ACC112 (cell line): ENCODE measurements at regions not wholly inside any gene's neighbourhood (a gene's known extent, or its start where the extent isn't known, plus 50 kb on each side); places are given as distances from the start of the nearest gene placed in this dataset.

Source experiments
- H2AFZ ChIP-seq: fragments of 200-600 bp; sonication (generic); one replicate; pipeline ENCODE4 v1.6.0; 2017; ENCODE audit warnings: antibody characterized with exemption, low read length; ENCODE audit not compliant: unreplicated experiment
- H3K27ac ChIP-seq: fragments of 200-600 bp; sonication (generic); 2 replicates; pipeline ENCODE4 v1.5.1; 2014; ENCODE audit warnings: low read depth, mild to moderate bottlenecking, antibody characterized with exemption, low read length, moderate library complexity
- H3K27me3 ChIP-seq: fragments of 200-600 bp; sonication (generic); 2 replicates; pipeline ENCODE4 v1.6.1; 2014; ENCODE audit warnings: mild to moderate bottlenecking, antibody characterized with exemption, low read length, moderate library complexity, mixed read lengths; ENCODE audit not compliant: insufficient read depth
- H3K36me3 ChIP-seq: fragments of 200-600 bp; sonication (generic); 2 replicates; pipeline ENCODE4 v1.6.1; 2016; ENCODE audit warnings: mild to moderate bottlenecking, antibody characterized with exemption, low read length, moderate library complexity, mixed read lengths; ENCODE audit not compliant: insufficient read depth
- H3K4me1 ChIP-seq: fragments of 200-600 bp; sonication (generic); one replicate; pipeline ENCODE4 v1.6.1; 2016; ENCODE audit warnings: low read length, mixed read lengths; ENCODE audit not compliant: insufficient read depth, unreplicated experiment, control insufficient read depth
- H3K4me3 ChIP-seq: fragments of 200-600 bp; sonication (generic); 2 replicates; pipeline ENCODE4 v1.5.1; 2014; ENCODE audit warnings: mild to moderate bottlenecking, low read depth, low read length
- H3K79me2 ChIP-seq: fragments of 200-600 bp; sonication (generic); one replicate; pipeline ENCODE4 v1.6.0; 2016; ENCODE audit warnings: low read length; ENCODE audit not compliant: control insufficient read depth, unreplicated experiment, insufficient read depth

- Histone ChIP-seq H3K4me1 (no peaks in the 10 kb centered on the region), H3K79me2 (no peaks in the 10 kb centered on the region), H2AFZ (no peak overlapping the region), H3K36me3 (no peaks in the 10 kb centered on the region), H3K4me3 (no peak overlapping the region), H3K27ac (no peak overlapping the region), H3K27me3 (0 out of 2 replicates have a peak, but pooled peaks cover 10% of the 10 kb centered on the region)
Measured at GRCh38 chr9:73575101-73576060, 423.7 kb downstream of the ANXA1 start.

DNA sequence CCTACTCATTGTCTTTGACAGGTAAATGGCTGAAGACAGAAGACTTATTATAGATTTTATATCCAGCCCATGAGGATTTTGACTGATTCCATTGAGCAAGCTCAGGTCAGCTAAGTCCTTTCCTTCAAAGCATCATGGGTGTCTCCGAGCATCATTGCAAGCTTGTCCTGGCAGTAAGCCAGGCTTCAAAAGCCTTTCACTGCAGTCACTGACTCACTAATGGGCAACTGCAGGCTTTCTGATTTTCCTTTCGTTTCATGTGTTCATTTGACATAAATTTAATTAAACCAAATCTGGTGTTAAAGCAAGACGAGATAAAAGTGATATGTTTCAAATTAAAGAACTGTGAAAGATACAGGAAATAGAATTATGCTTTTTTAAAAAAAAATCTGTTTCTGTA, 426.2 kb downstream of the ANXA1 start:
- Histone ChIP-seq H3K27ac (no peak overlapping the region), H3K4me1 (no peaks in the 10 kb centered on the region), H2AFZ (no peak overlapping the region), H3K36me3 (no peaks in the 10 kb centered on the region), H3K79me2 (no peaks in the 10 kb centered on the region), H3K27me3 (0 out of 2 replicates have a peak, but pooled peaks cover 10% of the 10 kb centered on the region), H3K4me3 (no peak overlapping the region)

DNA sequence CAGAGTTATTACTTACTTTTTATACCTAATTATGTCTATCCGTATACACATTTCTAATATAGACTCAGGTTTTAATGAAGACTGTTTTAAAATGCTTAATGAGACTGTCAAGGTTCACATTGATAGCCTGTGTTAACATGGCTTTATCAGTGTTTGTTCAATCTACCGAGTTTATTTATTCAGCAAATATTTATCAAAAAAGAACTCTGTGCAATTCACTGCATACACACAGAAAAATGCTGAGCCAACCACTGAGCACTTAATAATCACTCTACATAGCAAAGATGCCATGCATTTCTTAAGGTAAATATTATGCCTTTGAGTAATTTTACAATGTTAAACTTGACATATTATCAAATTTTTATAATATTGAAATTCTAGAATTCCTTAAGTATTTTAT, 428.2 kb downstream of the ANXA1 start:
- H3K27me3 ChIP-seq: no peaks in the 10 kb centered on the region
- H3K4me3 ChIP-seq: no peak overlapping the region
- no peaks in the 10 kb centered on the region for H3K36me3 ChIP-seq
- H2AFZ ChIP-seq: no peak overlapping the region
- H3K4me1 ChIP-seq: peaks cover 10% of the 10 kb centered on the region
- H3K27ac ChIP-seq: no peak overlapping the region
- H3K79me2 ChIP-seq: no peaks in the 10 kb centered on the region

- Histone ChIP-seq H3K4me1 (peaks cover 10% of the 10 kb centered on the region), H3K4me3 (no peak overlapping the region), H3K36me3 (no peaks in the 10 kb centered on the region), H3K27ac (no peak overlapping the region), H3K27me3 (no peaks in the 10 kb centered on the region), H2AFZ (no peak overlapping the region), H3K79me2 (no peaks in the 10 kb centered on the region)
Measured at GRCh38 chr9:73583576-73583975, 431.9 kb downstream of the ANXA1 start.

DNA sequence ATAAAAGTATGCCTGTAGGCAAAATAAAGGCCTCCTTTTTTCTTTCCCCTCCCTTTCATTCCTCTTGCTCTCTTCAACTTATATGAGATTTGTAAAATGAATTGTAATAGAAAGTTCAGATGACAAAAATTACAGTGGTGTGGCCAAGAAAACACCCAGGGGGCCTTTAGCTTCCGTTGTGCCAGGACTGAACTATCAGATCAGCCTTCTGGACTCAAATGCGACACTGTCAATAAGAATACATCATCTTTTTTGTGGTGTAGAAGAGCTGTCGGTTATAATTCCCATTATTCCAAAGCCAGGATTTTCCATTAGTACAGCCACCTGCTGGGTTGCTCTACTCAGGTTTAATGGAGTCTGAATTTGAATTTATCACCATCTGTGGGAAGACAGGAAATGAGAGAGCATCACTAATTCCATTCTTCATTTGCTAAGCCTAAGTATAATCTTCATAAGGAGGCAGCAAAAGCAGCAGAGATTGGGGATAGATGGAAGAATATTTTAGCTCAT, 443.4 kb downstream of the ANXA1 start:
- Histone ChIP-seq H3K79me2 (no peaks in the 10 kb centered on the region), H3K27me3 (no peaks in the 10 kb centered on the region), H2AFZ (no peak overlapping the region), H3K27ac (no peak overlapping the region), H3K4me1 (no peaks in the 10 kb centered on the region), H3K4me3 (no peak overlapping the region), H3K36me3 (no peaks in the 10 kb centered on the region)

- Histone ChIP-seq H3K4me1 (no peaks in the 10 kb centered on the region), H3K27me3 (no peaks in the 10 kb centered on the region), H3K27ac (no peak overlapping the region), H3K36me3 (no peaks in the 10 kb centered on the region), H3K79me2 (no peaks in the 10 kb centered on the region), H3K4me3 (no peak overlapping the region), H2AFZ (no peak overlapping the region)
Measured at GRCh38 chr9:73596321-73596720, 444.7 kb downstream of the ANXA1 start.

DNA sequence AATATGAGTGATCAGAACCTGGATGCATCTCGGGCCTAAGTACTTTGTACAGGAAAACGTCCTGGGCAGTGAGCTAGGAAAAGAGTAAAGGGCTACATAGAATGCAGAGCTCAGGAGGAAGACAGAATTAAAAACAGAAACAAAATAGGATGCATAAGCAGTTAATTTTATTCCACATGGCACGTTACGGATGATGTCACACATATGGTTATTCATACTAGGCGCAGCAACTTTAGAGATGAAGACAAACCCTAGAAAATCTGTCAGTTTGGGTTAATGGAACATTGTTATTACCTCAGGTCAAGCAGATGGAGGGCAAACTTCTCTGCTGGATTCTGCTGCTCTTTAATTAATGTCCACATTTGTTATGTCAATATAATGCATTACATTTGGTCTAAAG, 445.4 kb downstream of the ANXA1 start:
- H3K27ac ChIP-seq: no peak overlapping the region
- H3K36me3 ChIP-seq: no peaks in the 10 kb centered on the region
- H2AFZ ChIP-seq: no peak overlapping the region
- H3K79me2 ChIP-seq: no peaks in the 10 kb centered on the region
- no peak overlapping the region for H3K4me3 ChIP-seq
- no peaks in the 10 kb centered on the region for H3K27me3 ChIP-seq
- H3K4me1 ChIP-seq: no peaks in the 10 kb centered on the region

GRCh38 chr9:73597771-73598170, 446.1 kb downstream of the ANXA1 start:
- Histone ChIP-seq H3K27ac (no peak overlapping the region), H3K27me3 (no peaks in the 10 kb centered on the region), H3K36me3 (no peaks in the 10 kb centered on the region), H2AFZ (no peak overlapping the region), H3K79me2 (no peaks in the 10 kb centered on the region), H3K4me3 (no peak overlapping the region), H3K4me1 (no peaks in the 10 kb centered on the region)

DNA sequence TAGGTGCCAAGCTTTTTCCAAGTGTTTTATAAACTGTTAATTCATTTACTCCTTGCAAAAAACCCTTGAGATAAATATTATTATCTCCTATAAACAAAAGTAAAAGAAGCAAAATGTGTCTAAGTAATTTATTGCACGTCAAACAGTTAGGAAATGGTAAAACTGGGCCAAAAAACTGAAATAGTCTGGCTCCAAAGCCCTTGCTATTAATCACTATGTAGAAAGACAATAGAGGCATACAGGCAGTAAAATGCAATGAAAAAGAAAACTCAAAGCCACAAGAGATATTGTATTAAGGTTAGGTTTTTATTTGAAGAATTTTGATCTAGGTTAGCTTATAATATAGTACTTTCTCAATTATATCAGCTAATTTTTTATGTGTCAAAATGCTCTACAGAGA, 457.7 kb downstream of the ANXA1 start:
- no peaks in the 10 kb centered on the region for H3K27me3 ChIP-seq
- H3K79me2 ChIP-seq: no peaks in the 10 kb centered on the region
- no peak overlapping the region for H2AFZ ChIP-seq
- H3K4me1 ChIP-seq: no peaks in the 10 kb centered on the region
- H3K36me3 ChIP-seq: no peaks in the 10 kb centered on the region
- H3K27ac ChIP-seq: no peak overlapping the region
- no peak overlapping the region for H3K4me3 ChIP-seq

DNA sequence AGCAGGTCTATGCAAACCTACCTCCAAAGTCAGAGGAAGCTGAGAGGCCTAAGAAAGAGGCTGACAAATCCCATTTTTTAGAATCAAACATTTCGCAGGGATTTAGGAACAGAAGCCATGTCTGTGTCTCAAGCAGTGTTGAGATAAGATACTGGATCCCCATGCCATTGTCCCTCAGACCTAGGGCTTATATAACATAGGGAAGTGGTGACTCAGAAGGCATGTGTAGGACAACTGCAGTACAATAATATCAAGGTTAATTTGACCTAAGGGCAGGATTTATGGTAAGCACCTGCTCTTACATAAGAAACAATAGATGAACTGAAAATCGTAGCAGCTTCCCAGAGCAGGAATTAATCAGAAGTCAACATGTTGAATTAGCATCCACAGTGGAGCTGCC, 459.4 kb downstream of the ANXA1 start:
- Histone ChIP-seq H3K79me2 (no peaks in the 10 kb centered on the region), H3K4me1 (no peaks in the 10 kb centered on the region), H3K27ac (no peak overlapping the region), H2AFZ (no peak overlapping the region), H3K27me3 (no peaks in the 10 kb centered on the region), H3K4me3 (no peak overlapping the region), H3K36me3 (no peaks in the 10 kb centered on the region)

DNA sequence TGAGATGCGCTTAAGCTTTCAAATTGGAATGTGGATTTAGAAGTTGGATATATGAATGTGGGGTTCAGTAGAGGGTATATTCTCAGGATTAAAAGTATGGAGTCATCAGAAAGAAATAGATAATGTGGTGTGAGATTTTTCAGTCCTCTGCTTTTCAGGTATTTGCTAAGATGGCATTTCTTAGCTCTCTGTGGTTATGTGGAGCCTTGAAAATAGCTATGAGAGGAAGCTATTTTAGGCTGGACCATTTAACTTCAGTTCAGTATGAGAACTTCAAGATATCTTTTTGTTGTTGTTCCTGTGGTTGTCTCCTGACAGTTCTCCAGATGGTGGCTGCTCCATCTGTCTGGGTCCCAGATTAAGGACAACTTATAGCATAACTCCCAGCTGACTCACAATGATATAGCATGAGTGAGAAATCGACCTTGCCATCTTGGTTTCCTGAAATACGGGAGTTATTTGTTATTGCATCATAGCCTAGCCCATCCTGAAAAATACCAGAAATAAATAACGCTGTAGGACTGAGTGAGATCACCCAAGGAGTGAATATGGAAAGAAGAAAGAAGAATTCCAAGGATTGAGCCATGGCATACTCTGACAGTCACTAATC, 461.5 kb downstream of the ANXA1 start:
- H3K4me3 ChIP-seq: no peak overlapping the region
- no peaks in the 10 kb centered on the region for H3K4me1 ChIP-seq
- H3K79me2 ChIP-seq: no peaks in the 10 kb centered on the region
- no peak overlapping the region for H3K27ac ChIP-seq
- no peaks in the 10 kb centered on the region for H3K36me3 ChIP-seq
- H3K27me3 ChIP-seq: no peaks in the 10 kb centered on the region
- peak overlapping the region; percentile 1 for H2AFZ ChIP-seq
